GM12891 (cell line): ENCODE measurements at regions not wholly inside any gene's neighbourhood (a gene's known extent, or its start where the extent isn't known, plus 50 kb on each side); places are given as distances from the start of the nearest gene placed in this dataset.

Experiments used
- POLR2A ChIP-seq: IDR thresholded peaks from 2 replicates; pipeline ENCODE4 v1.6.1; 2011; ENCODE audit warnings: low read depth, low read length, control low read depth
- POLR2AphosphoS5 ChIP-seq: IDR thresholded peaks from 2 replicates; pipeline ENCODE4 v1.6.1; 2011; ENCODE audit warnings: low read depth, low read length, control low read depth
- SPI1 ChIP-seq: IDR thresholded peaks from 2 replicates; pipeline ENCODE4 v1.6.1; 2011; ENCODE audit warnings: low read depth, low read length, control low read depth
- TAF1 ChIP-seq: IDR thresholded peaks from 2 replicates; pipeline ENCODE4 v1.6.1; 2011; ENCODE audit warnings: low read depth, low read length, control low read depth

DNA sequence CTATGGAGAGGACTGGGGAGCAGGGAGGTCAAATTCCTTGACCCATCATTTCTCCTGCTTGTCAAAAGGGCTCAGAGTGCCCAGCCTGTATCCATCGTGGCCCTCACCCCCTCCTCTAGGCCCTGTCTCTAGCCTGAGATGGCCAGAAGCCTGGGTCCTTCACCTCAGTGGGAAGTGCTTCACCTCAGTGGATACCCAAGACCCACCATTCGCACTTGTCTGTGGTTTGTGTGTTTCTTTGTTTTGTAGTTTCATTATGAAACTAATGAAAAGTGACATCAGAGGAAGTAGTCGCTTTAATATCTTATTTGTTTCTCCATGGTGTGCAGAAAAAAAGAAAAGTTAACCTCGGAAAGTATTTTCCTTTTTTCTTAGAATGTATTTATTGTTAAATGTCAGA lies 194.0 kb upstream of the CADM1 start:
- TF ChIP-seq POLR2A (no peak), POLR2AphosphoS5 (no peak), TAF1 (no peak), SPI1 (no peak)
